Activated T-cell treated with anti-CD3 and anti-CD28 coated beads for 4 hours (primary cell): ENCODE measurements at regions not wholly inside any gene's neighbourhood (a gene's known extent, or its start where the extent isn't known, plus 50 kb on each side); places are given as distances from the start of the nearest gene placed in this dataset.
A peak's percentile ranks its signal among the peaks of the same experiment; 100 is the strongest.

Experiments used
- DNase-seq: peaks from one replicate; pipeline ENCODE4 v3.0.0-alpha.2; 2020

- DNase-seq, result no peak
Measured at GRCh38 chr16:85294810-85295508, 182.7 kb upstream of the CIBAR2 start.

- peak; percentile 47 for DNase-seq
Measured at GRCh38 chr16:85296859-85297660, 184.8 kb upstream of the CIBAR2 start.

- DNase-seq, result no peak
Measured at GRCh38 chr16:85297881-85298280, 185.6 kb upstream of the CIBAR2 start.

- DNase-seq, result no peak
Measured at GRCh38 chr16:85300406-85300968, 188.2 kb upstream of the CIBAR2 start.

GRCh38 chr16:85301231-85301630, 189.0 kb upstream of the CIBAR2 start:
- no peak for DNase-seq

- no peak for DNase-seq
Measured at GRCh38 chr16:85302018-85302847, 190.0 kb upstream of the CIBAR2 start.

GRCh38 chr16:85302848-85303353, 190.6 kb upstream of the CIBAR2 start:
- no peak for DNase-seq

- peak; percentile 61 for DNase-seq
Measured at GRCh38 chr16:85303354-85303883, 191.1 kb upstream of the CIBAR2 start.

- no peak for DNase-seq
Measured at GRCh38 chr16:85304337-85304736, 192.1 kb upstream of the CIBAR2 start.

GRCh38 chr16:85306071-85306792, 194.0 kb upstream of the CIBAR2 start:
- peak; percentile 65 for DNase-seq

GRCh38 chr16:85306793-85307551, 194.7 kb upstream of the CIBAR2 start:
- DNase-seq, result no peak

- no peak for DNase-seq
Measured at GRCh38 chr16:85307552-85308364, 195.5 kb upstream of the CIBAR2 start.

- no peak for DNase-seq
Measured at GRCh38 chr16:85308611-85309540, 196.6 kb upstream of the CIBAR2 start.

GRCh38 chr16:85309656-85310587, 197.7 kb upstream of the CIBAR2 start:
- no peak for DNase-seq

- peak; percentile 21 for DNase-seq
Measured at GRCh38 chr16:85310868-85311585, 198.8 kb upstream of the CIBAR2 start.

GRCh38 chr16:85311741-85312140, 199.5 kb upstream of the CIBAR2 start:
- DNase-seq, result no peak

GRCh38 chr16:85312174-85312573, 199.9 kb upstream of the CIBAR2 start:
- no peak for DNase-seq
